SIG-M5 treated with dmso at 0.1 percent for 504 hours (cell line): ENCODE measurements at regions not wholly inside any gene's neighbourhood (a gene's known extent, or its start where the extent isn't known, plus 50 kb on each side); places are given as distances from the start of the nearest gene placed in this dataset.
"Not testable (repeated sequence)": the region's sequence is repeated elsewhere in the genome, so short reads cannot be mapped to it uniquely, and the experiment has no call there.

Source experiments
- DNase-seq: peaks from one replicate; lab custom pipeline; 2025; ENCODE audit not compliant: unreplicated experiment; lab: John Stamatoyannopoulos, UW

DNA sequence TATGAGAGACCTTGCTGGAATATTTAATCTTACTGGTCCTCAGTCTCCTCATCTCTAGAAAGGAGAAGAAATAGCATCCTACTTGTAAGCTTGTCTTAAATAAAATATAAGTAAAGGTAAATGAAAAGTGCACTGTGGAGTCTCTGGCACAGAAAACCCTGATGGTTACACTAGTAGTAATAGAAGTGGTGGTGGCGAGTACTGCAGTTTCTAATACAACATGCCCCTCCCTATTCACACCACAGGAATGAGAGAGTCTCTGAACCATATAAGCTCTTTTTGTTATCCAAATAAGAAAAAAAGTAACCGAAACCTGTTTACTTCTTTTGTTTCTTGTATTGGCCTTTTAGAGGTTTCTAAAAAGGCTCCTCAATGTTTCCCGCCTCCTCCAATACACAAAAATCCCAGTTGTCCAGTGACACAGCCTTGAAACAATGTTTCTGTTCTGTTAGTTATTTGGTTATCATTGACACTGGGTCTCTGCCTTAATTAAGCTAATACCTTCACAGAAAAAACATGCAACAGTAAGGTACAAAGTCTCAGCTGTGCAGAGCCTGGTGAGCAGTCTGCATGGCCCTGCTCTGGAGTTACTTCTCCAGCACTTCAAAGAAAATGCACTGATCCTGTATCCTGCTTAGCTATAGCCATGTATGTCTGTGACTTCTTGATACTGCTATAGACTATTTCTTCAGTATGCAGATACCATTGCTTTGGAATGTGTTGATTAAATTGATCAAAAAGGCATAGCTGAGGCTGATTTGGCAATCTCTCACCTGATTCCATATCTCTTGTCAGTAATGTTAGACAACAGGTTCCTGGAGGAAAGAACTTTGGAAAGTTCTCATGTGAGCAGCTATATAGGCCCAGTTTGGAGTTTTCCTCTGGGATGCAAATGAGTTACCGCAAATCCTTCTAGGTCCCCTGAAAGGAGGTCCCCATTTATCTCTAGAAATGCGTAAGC is 315.6 kb upstream of the IL12A start:
- DNase-seq = no peak

DNA sequence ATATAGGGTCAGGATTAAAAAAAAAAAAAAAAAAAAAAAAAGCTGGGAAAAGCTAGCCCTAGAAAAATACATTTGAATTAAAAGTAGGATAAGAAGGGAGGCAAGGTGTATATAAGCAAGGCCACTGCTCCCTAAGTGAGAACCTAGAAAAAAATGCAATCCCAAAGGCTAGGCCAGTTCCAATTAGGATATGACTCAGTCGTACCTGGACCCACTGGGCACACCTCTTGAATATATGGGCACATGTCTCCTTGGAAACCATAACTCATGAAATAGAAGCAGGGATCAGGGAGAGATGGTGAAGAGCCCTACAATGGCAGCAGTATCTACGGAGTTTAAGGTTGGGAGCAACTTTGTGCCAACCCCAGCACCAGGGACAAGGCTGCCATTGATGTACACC is 314.1 kb upstream of the IL12A start:
- no peak for DNase-seq

DNA sequence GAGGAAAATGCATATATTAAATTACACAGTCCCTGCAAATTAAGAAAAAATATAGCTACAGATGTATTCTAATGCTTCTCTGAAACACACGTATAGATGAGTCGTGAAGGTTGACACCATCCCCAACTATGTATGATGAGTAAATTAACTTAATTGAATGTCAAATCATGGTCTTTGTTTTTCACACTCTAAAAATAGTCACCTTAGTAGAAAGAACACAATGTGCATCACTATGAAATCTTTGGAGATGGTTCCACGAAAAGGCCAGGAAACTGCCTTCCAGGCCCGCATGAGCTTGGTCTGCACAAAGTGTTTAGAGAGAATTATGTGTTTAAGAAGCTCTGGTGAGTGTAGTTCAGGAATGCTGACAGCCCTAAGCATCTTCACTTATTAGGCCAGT is 313.4 kb upstream of the IL12A start:
- DNase-seq = no peak

DNA sequence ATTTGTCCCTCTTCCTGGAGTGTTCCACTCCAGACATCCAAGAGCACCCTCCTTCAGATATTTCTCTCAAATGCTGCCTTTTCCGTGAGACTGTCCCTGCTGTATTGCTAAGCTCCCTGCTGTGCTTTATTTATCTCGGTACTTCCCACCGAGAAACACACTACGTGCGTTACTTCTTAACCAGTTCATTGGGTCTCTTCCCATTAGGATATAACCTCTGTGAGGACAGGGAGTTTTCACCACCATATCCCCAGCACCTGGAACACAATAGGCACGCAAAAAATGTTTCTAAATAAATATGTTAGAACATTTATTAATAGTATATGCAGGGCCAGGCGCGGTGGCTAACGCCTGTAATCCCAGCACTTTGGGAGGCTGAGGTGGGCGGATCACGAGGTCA is 308.7 kb upstream of the IL12A start:
- DNase-seq = no peak

DNA sequence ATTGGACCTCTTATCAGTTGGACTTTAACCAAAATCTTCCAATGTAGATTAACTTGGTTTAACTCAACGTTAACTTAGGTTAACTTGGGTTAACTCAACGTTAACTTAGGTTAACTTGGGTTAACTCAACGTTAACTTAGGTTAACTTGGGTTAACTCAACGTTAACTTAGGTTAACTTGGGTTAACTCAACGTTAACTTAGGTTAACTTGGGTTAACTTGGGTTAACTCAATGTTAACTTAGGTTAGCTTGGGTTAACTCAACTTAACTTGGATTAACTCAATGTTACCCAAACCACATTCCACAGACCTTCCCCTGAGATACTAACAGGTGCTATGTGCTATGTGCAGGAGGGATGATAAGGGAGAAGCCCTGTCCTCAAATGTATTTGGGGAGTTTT is 306.9 kb upstream of the IL12A start:
- not testable (repeated sequence) for DNase-seq

DNA sequence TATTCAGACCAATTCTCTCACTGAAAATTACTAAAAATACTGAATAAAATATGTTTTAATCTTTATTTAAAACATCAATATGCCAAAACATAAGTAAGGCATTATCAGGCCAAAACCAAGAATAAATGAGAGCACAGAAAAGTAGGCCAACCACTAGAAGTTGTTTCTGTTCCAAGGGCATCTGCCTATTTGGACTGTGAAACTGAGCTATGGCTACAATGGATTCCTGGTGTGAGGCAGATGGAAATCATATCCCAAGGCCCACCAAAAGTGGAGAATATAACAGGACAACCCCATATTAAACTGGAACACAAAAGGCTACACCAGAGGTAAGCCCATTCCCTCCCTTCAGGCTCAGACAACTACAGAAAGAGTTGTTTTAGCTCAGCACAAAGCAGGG is 302.8 kb upstream of the IL12A start:
- DNase-seq = no peak

DNA sequence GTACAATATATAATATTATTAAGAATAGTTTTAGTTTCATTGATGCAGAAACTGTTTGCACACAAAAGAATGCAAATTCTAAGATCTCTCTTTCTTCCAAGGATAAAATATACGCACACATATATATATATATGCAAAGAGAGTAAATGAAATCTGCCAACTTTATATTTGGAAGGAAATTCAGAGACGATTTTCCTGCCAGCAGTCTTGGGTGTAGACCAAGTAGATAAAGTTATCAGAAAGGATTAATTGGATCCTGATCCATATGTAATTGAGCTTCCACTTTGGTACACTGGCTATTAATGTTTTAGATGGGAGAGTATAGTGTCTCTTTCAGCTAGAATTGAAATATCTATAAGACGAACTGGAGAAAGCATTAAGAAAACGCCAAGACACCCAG is 295.4 kb upstream of the IL12A start:
- no peak for DNase-seq

DNA sequence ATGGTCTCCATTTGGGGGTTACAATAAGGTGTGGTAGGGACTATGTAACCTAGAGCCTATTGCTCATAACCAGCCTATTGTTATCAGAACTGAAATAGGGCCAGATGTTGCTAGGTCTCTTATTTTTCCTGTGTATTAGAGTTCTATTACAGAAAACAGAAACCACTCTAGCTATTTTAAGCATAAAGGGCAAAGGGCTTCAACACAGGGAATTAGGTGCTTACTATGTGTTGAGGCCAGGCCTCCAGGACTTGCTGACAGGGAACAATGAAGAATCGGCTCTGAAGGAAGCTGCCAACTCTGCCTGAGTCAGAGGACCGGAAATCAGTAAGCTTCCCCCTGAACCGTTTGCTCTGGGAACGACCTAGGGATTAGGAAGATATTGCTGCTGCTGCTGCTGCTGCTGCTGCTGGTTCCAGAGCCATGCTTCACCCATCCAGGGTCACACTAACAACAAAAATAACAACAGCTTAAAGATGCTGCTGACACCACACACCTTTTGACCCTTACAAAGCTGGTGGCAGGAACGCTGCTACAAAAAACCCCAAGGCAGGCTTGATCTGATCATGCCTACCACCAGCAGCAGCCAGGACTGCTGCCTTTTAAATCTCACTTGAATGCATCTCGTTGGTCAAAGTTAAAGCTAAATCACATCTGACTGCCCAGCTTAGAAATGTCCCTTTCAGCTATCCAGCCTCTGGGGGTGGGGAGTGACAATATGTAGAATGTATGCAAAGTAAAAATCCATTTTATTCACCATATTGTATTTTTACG is 276.9 kb upstream of the IL12A start:
- DNase-seq = no peak

DNA sequence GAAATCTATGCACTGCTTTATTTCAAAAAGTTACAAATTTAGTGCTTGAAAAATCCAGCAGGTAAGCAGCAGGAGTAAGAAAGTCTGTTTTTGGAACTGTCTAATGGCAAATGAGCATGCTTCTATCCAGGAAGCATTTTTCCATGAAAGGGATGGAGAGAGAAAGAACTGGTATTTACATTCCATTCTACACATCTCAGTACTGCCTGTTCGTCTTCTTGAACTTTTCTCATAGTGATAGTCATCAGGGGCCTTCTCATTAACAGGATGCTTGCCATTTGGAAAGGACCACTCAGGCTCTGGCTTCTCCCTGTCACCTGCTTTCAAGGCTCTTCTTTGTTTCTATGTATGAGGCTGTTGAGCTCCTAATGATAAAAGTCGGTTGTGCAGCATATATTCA is 267.3 kb upstream of the IL12A start:
- DNase-seq = no peak

DNA sequence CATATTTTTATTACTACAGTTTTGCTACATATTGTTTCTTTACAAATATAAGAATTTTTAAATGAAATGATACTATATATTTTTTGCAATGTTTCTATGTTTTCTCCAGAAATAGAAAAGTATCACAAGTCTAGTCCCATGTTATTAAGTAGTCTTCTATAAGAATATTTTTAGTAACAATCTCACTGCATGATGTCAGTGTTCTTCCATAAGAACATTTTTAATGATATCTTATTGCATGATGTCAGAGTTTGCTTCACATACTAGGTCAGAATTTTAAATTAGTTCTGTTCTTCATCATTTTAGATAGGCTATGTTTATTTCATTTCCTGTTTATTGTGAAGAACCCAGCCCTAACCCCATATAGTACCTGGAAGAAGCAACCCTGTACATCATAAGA is 265.3 kb upstream of the IL12A start:
- no peak for DNase-seq

DNA sequence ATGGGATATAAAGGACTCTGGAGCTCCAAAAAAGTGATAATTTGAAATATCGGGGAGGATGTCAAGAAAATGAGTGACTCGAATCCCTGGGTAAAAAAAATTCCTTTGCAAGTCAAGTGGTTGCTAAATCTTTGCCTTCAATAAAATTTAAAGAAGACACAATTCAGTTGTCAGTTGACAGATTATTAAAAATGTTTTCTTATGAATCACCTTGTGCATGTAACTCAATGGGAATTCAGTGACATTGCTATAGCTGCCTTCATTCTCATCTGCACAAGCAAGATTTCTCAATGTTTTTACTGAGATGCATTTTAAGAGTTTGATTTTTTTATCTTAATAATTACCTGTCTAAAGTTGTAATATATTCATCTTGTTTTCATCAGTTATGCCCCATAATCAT is 264.0 kb upstream of the IL12A start:
- no peak for DNase-seq

DNA sequence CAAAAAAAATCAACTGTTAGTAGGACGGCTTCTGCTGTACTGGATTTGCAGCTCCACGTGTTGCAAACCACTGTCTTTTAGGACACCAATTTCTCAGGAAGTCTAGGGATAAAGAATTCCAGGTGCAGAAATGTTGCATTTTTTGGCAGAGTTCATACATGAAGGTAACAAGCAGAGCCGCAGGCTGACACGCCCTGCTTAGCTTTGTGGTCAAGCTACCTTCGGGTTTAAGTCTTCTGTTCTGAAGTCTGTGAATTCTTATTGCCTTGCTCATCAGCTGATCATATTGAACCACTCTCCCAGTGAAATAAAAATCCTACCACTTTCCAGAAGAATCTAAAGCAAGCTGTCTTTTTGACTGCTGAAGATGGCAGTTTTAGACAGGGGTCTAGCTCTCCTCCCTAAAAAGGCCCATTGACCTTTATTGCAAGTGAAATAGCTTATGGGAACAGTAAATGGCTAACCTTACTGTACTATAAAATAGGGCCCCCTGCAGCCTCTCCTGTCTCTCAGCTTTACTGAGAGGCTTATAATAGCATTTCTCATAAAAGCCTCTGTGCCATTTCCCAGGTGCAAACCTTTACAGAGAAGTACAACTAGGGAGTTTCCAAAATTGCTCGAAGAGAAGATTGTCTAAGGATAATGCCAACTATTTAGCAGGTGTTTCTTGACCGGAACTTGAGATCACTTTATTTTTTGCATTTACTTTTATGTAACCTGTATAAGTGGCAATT is 262.2 kb upstream of the IL12A start:
- DNase-seq = no peak

DNA sequence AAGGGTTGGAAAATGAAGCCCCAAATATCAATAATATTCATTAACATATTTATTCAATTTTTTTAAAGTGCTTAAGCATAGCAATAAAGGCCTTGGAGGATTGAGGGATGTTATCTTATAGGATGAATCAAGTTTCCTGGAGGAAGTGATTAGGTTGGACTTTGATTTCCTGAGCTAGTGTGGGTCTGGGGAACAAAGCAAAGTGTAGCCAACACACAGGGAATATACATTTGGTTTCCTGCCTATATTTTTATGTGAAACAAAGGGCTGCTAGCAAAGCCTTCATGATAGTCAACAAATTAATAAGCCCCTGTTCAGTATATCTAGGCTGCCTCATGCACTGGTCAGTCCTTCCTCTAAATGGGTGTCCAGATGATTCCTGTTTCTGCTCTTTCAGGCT is 261.1 kb upstream of the IL12A start:
- DNase-seq = no peak

DNA sequence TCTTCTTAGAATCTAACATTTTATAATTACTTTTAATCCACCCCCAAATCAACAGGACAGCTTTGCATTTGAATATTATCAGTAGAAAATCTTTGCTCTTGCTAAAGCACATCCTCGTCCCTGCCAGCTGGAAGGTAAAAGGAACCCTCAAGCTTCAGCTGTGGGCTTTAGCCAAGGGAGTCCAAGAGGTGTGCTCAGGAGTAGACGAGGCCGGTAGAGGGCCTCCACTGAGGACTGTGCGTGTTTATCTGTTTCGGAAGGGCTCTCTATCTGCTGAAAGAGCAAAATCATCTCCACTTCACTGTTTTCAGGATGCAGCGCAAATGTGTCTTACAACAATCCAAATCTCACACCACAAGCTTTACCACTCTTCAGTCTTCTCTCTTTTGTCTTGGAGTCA is 257.4 kb upstream of the IL12A start:
- DNase-seq = no peak

DNA sequence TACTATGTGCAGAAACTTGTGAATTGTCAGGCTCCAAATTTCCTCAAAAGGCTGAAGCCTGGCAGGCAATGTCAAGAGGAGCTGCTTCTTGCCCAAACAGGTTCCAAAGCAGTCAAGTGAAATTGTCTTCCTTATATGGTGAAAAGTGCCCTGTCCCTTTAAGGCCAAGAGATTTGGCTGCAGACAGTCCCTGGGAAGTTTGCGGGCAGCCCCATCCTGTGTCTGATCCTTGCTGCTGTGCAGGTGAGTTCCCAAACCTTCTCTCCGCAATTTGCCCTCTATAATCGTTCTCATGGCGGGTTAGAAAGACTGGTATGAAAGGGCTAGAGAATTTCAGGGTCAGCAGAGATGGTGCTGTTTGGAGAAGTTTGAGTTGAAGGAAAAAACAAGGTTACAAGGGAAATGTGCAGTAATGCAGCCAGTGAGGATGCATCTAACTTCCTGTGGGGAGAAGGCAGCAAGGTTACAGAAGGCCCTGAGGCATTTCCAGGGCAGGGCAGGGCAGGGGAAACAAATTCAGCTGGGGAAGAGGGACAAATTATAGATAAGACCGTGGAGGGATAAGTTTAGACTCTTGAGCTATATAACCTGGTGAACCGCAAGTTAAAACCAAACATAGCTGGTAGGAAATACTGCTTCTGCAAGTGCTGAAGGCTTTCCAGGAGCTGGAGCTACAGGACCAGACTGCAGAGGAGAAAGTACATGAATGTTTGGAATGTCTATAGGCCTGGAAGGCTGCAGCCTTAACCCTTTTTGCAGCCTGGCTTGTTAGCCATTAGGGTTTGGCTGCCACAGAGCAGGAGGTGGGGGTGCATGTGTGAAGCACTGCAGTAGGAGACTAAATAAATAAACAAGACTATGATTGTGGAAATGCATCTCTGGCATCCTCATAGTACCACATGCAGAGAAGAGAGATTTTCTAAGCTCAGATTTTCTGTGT is 256.2 kb upstream of the IL12A start:
- DNase-seq = no peak

DNA sequence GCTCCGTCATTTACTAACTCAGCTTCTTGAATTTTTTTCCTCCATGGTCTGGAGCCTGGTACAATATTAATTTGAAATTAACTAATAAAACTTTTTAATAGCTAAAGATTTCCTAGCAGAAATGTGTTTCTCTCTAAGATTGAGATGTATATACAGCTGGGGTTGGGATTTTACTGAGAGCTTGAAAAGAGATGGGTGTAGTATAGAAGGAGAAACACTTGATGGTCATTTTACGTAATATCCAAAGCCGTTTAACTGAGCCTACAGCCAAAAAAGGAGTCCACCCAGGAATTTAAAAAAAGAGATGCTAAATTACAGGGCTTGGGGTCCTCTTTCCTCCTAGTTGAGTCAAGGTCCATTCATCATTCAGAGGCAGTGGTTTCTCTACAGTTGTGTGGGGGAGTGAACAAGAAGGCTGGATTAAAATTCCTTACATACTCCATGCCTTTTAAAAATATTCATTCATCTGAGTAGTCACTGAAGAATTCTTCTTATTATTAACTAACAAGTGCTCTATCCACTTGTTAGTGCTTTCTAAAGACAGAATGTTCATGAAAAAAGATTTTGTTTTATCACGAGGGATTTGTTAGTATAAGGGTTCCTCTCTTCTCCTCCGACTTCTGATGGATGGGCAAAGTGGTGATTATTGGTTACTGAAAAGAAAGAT is 255.3 kb upstream of the IL12A start:
- DNase-seq = no peak

DNA sequence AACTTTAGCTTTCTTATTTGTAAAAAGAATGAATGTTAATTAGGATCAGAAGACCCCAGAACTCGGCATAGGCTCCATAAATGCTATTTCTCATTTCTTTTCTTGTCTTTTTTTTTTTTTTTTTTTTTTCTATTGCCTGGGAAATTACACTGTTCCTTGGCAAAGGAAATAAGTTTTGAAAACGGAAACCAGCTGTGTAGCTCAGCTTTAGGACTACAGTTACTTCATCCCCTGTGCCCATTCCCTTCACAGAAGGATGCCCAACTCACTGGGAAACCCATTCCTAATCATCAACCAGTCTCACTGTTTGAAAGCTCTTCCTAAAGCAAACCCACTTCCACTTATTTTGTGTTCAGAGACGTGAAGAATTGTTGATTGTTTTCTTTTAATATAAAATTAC is 254.0 kb upstream of the IL12A start:
- no peak for DNase-seq

DNA sequence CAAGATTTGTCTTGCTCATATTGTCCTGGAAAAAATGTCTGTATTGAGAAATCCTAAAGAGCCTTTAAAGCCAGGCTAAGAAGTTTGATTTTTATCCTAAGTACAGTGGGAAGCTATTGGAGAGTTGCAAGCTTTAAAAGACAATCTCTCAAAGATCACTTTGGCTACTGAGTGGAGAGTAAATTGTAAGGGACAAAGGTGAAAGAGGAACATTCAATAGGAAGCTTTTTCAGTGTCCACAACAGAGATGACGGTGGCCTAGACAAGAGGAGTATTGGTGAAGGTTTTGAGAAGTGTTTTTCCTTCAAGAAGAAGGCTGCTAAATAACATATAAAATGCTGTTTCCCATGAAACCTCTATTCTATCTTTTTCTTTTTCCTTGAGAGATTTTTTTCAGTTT is 249.5 kb upstream of the IL12A start:
- DNase-seq = no peak

DNA sequence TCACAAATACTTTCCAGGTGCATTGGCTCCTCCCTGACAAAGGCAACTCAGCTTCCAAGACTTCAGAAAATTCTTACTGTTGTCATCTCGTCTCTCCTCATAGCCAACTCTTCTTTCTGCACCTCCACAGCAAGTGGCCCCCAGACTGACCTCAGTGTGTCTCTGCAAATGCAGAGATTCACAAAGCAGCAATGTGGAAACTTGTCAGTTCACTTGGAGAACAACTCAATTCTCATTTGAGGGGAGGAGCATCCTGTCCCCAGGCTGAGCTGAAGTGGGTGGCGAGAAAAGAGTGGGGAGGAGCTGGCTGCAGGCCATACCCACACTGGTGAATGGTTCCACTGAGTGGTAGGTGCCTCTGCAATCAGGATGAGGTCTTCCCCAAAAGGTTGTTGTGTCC is 248.7 kb upstream of the IL12A start:
- DNase-seq = no peak

DNA sequence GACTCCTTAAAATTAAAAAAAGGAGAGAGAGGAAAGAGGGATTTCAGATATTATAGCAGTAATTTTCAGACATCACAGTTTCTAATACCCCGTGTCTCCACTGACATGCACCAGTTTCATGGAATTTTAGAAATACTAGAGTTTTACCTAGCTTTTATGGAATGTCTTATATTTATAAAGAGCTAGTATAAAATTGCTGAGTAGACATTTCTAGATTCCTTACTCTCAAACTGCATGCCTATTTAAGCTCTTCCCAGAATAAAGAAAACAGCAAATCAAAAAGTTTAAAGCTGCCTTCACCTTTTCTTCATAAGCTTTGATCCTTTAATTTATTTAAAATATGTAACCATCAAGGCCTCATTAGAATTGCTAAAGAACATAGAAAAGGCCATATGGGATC is 247.4 kb upstream of the IL12A start:
- no peak for DNase-seq
